Stimulated activated naive CD8-positive, alpha-beta T cell treated with anti-CD3 and anti-CD28 coated beads, Interleukin-15, Interleukin-2, amounts not matched to agents 100 ng/mL and 50 ng/mL, for 24 hours (primary cell): ENCODE measurements at regions not wholly inside any gene's neighbourhood (a gene's known extent, or its start where the extent isn't known, plus 50 kb on each side); places are given as distances from the start of the nearest gene placed in this dataset.

Experiments
- H3K27ac Mint-ChIP-seq: one replicate; pipeline ENCODE4 v1.8.0; 2021; ENCODE audit warnings: mild to moderate bottlenecking, mixed read lengths
- H3K27me3 Mint-ChIP-seq: one replicate; pipeline ENCODE4 v1.8.0; 2021; ENCODE audit warnings: mixed read lengths
- H3K36me3 Mint-ChIP-seq: one replicate; pipeline ENCODE4 v1.8.0; 2021; ENCODE audit warnings: low read depth, mixed read lengths
- H3K4me1 Mint-ChIP-seq: one replicate; pipeline ENCODE4 v1.8.0; 2021; ENCODE audit warnings: low read depth, mixed read lengths
- H3K4me3 Mint-ChIP-seq: one replicate; pipeline ENCODE4 v1.8.0; 2021; ENCODE audit warnings: mild to moderate bottlenecking, mixed read lengths
- H3K9me3 Mint-ChIP-seq: one replicate; pipeline ENCODE4 v1.8.0; 2021; ENCODE audit warnings: mixed read lengths

GRCh38 chr2:138180692-138181386 lies 216.6 kb downstream of the HNMT start:
- Mint-ChIP-seq H3K4me3 (no peak overlapping the region), H3K4me1 (no peaks in the 10 kb centered on the region), H3K36me3 (no peaks in the 10 kb centered on the region), H3K27me3 (no peaks in the 10 kb centered on the region), H3K9me3 (no peaks in the 10 kb centered on the region), H3K27ac (no peak overlapping the region)

GRCh38 chr2:138182250-138182936 lies 218.1 kb downstream of the HNMT start:
- H3K27me3 Mint-ChIP-seq: no peaks in the 10 kb centered on the region
- H3K27ac Mint-ChIP-seq: no peak overlapping the region
- no peaks in the 10 kb centered on the region for H3K4me1 Mint-ChIP-seq

GRCh38 chr2:138182937-138183312 lies 218.7 kb downstream of the HNMT start:
- Mint-ChIP-seq H3K36me3 (no peaks in the 10 kb centered on the region), H3K4me1 (no peaks in the 10 kb centered on the region), H3K9me3 (no peaks in the 10 kb centered on the region), H3K27me3 (no peaks in the 10 kb centered on the region), H3K27ac (no peak overlapping the region), H3K4me3 (no peak overlapping the region)

More at GRCh38 chr2:138182250-138182936, 218.1 kb downstream of the HNMT start:
- H3K9me3 Mint-ChIP-seq: no peaks in the 10 kb centered on the region
- no peaks in the 10 kb centered on the region for H3K36me3 Mint-ChIP-seq
- no peak overlapping the region for H3K4me3 Mint-ChIP-seq

- no peaks in the 10 kb centered on the region for H3K36me3 Mint-ChIP-seq
- H3K4me1 Mint-ChIP-seq: no peaks in the 10 kb centered on the region
- no peaks in the 10 kb centered on the region for H3K27me3 Mint-ChIP-seq
- H3K4me3 Mint-ChIP-seq: no peak overlapping the region
- no peaks in the 10 kb centered on the region for H3K9me3 Mint-ChIP-seq
- no peak overlapping the region for H3K27ac Mint-ChIP-seq
Measured at GRCh38 chr2:138183705-138184104, 219.4 kb downstream of the HNMT start.

GRCh38 chr2:138184428-138184827 lies 220.2 kb downstream of the HNMT start:
- no peak overlapping the region for H3K27ac Mint-ChIP-seq
- H3K27me3 Mint-ChIP-seq: no peaks in the 10 kb centered on the region
- H3K4me3 Mint-ChIP-seq: no peak overlapping the region
- H3K4me1 Mint-ChIP-seq: no peaks in the 10 kb centered on the region
- H3K36me3 Mint-ChIP-seq: no peaks in the 10 kb centered on the region
- no peaks in the 10 kb centered on the region for H3K9me3 Mint-ChIP-seq

- Mint-ChIP-seq H3K36me3 (no peaks in the 10 kb centered on the region), H3K4me3 (no peak overlapping the region), H3K9me3 (no peaks in the 10 kb centered on the region)
Measured at GRCh38 chr2:138185827-138186226, 221.6 kb downstream of the HNMT start.

GRCh38 chr2:138187221-138187620 lies 222.9 kb downstream of the HNMT start:
- no peaks in the 10 kb centered on the region for H3K4me1 Mint-ChIP-seq
- no peaks in the 10 kb centered on the region for H3K36me3 Mint-ChIP-seq
- no peak overlapping the region for H3K27ac Mint-ChIP-seq
- no peak overlapping the region for H3K4me3 Mint-ChIP-seq
- H3K9me3 Mint-ChIP-seq: no peaks in the 10 kb centered on the region
- H3K27me3 Mint-ChIP-seq: no peaks in the 10 kb centered on the region

More at GRCh38 chr2:138185827-138186226, 221.6 kb downstream of the HNMT start:
- Mint-ChIP-seq H3K27ac (no peak overlapping the region), H3K4me1 (no peaks in the 10 kb centered on the region), H3K27me3 (no peaks in the 10 kb centered on the region)

GRCh38 chr2:138190999-138191398 lies 226.7 kb downstream of the HNMT start:
- Mint-ChIP-seq H3K4me1 (no peaks in the 10 kb centered on the region), H3K36me3 (no peaks in the 10 kb centered on the region), H3K27ac (no peak overlapping the region), H3K27me3 (no peaks in the 10 kb centered on the region), H3K4me3 (no peak overlapping the region), H3K9me3 (no peaks in the 10 kb centered on the region)

GRCh38 chr2:138193416-138194213 lies 229.3 kb downstream of the HNMT start:
- Mint-ChIP-seq H3K36me3 (no peaks in the 10 kb centered on the region), H3K27me3 (no peaks in the 10 kb centered on the region), H3K9me3 (no peaks in the 10 kb centered on the region), H3K27ac (no peak overlapping the region), H3K4me1 (no peaks in the 10 kb centered on the region), H3K4me3 (no peak overlapping the region)

GRCh38 chr2:138201286-138201685 lies 237.0 kb downstream of the HNMT start:
- H3K27me3 Mint-ChIP-seq: no peaks in the 10 kb centered on the region
- H3K36me3 Mint-ChIP-seq: no peaks in the 10 kb centered on the region
- no peaks in the 10 kb centered on the region for H3K4me1 Mint-ChIP-seq
- H3K27ac Mint-ChIP-seq: no peak overlapping the region
- no peak overlapping the region for H3K4me3 Mint-ChIP-seq
- H3K9me3 Mint-ChIP-seq: no peaks in the 10 kb centered on the region

- no peak overlapping the region for H3K4me3 Mint-ChIP-seq
- H3K36me3 Mint-ChIP-seq: no peaks in the 10 kb centered on the region
- H3K27ac Mint-ChIP-seq: no peak overlapping the region
- H3K9me3 Mint-ChIP-seq: no peaks in the 10 kb centered on the region
- H3K4me1 Mint-ChIP-seq: no peaks in the 10 kb centered on the region
- H3K27me3 Mint-ChIP-seq: no peaks in the 10 kb centered on the region
Measured at GRCh38 chr2:138202762-138203161, 238.5 kb downstream of the HNMT start.

GRCh38 chr2:138205281-138205680 lies 241.0 kb downstream of the HNMT start:
- H3K36me3 Mint-ChIP-seq: no peaks in the 10 kb centered on the region
- H3K9me3 Mint-ChIP-seq: no peaks in the 10 kb centered on the region
- H3K27ac Mint-ChIP-seq: no peak overlapping the region
- H3K4me1 Mint-ChIP-seq: no peaks in the 10 kb centered on the region
- H3K27me3 Mint-ChIP-seq: no peaks in the 10 kb centered on the region
- H3K4me3 Mint-ChIP-seq: no peak overlapping the region

- H3K36me3 Mint-ChIP-seq: no peaks in the 10 kb centered on the region
- H3K27ac Mint-ChIP-seq: no peak overlapping the region
- H3K4me1 Mint-ChIP-seq: no peaks in the 10 kb centered on the region
- H3K9me3 Mint-ChIP-seq: peaks cover 5% of the 10 kb centered on the region
- H3K4me3 Mint-ChIP-seq: no peak overlapping the region
- no peaks in the 10 kb centered on the region for H3K27me3 Mint-ChIP-seq
Measured at GRCh38 chr2:138207074-138207930, 243.0 kb downstream of the HNMT start.

- H3K4me3 Mint-ChIP-seq: no peak overlapping the region
- H3K27me3 Mint-ChIP-seq: no peaks in the 10 kb centered on the region
- H3K36me3 Mint-ChIP-seq: no peaks in the 10 kb centered on the region
- H3K27ac Mint-ChIP-seq: no peak overlapping the region
- H3K4me1 Mint-ChIP-seq: no peaks in the 10 kb centered on the region
- H3K9me3 Mint-ChIP-seq: peaks cover 7% of the 10 kb centered on the region
Measured at GRCh38 chr2:138209009-138209408, 244.7 kb downstream of the HNMT start.
